ACHN (cell line): ENCODE measurements at regions not wholly inside any gene's neighbourhood (a gene's known extent, or its start where the extent isn't known, plus 50 kb on each side); places are given as distances from the start of the nearest gene placed in this dataset.
"Not testable (repeated sequence)": the region's sequence is repeated elsewhere in the genome, so short reads cannot be mapped to it uniquely, and the experiment has no call there.

Experiments
- DNase-seq: peaks from one replicate; pipeline ENCODE4 v3.0.0-alpha.2; 2015
- in situ Hi-C: cut with HindIII; loops from 2 replicates; pipeline ENCODE4 v1.10.0; 2017; ENCODE audit warnings: low sequenced_read_pairs, low pct_ligation_motif_present, low pct_unique_long_range_greater_than_20kb

DNA sequence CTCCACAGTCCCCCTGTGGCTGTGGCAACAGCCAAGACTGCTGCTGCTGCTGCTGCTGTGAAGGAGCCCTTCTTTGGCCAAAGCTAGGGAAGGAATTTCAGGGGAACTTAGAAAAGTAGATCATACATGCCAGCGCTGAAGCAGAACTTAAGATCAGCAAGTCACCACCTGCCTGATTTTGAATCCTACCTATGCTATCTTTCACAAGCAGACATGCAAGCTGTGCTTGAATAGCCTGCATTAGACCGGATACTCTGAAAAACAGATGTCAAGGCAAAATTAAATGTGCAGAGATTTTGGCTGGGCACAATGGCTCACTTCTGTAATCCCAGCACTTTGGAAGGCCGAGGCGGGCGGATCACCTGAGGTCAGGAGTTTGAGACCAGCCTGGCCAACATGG lies 99.3 kb upstream of the ZNF366 start:
- DNase-seq, result no peak
- in situ Hi-C loops, result no loop called here

DNA sequence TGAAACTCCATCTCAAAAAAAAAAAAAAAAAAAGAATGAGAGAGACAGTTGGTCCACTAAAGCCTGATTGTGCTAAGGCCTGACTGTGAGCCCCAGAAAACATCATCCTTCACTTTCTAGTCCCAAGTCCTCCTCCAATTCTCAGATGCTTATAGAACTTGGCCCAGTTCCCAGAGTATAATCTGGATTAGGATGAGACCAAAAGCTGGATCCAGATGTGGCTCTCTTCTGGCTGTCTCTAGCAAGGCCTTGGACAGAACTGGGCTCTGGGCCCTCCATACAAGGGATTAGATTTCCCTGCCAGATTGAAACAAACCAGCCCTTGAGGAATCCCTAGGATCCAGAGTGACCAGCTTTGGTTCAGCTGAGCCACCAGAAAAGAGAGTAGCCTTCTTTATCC lies 98.4 kb upstream of the ZNF366 start:
- DNase-seq, result no peak
- in situ Hi-C loops, result no loop called here

DNA sequence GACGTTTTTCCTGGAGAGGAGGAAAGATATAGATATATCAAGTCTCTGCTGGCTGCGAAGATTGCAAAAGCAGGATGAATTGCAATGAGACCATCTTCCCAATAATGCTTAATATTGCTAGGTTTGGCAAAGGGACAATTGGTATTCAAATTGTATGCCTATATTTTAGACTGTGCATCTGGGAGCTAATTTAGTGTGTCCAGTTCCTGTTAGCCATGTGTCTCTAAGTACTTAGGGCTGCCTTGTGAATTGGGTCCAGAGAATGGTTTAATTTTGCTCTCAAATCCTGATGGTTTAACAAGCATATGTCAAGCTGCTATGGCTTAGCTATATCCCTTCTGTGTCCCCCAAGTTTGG lies 97.6 kb upstream of the ZNF366 start:
- in situ Hi-C loops, result no loop called here
- DNase-seq, result no peak

DNA sequence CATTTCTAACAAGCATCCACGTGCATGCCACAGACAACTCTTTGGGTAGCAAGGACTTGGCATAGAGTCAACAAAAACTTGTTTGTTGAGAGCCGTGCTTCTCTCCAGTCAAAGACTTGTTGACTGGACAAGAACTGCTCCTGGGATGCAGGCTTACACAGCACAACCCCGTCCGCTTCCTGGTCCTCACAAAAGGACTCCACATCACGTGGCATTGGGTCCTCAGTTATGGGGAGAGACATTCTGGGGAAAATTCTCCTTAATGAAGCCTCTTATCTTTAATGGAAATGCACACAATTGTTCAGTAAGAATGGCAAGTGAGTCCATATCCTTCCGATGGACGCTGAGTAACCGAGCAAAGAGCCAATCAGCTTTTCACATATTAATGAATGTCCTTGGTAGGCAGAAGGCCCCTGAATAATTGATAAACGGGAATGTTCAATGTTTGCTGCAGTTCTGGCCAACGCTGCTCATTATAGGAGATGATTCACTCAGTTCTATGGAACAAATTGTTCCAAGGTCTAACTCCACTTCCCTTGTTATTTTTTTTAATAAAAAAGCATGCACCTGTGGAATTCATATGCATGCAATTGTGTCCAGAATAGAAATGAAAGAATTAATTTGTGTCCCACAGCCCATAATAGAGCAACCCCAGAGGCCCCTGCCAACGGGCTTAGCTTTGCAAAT lies 97.0 kb upstream of the ZNF366 start:
- in situ Hi-C loops, result no loop called here
- DNase-seq, result no peak

DNA sequence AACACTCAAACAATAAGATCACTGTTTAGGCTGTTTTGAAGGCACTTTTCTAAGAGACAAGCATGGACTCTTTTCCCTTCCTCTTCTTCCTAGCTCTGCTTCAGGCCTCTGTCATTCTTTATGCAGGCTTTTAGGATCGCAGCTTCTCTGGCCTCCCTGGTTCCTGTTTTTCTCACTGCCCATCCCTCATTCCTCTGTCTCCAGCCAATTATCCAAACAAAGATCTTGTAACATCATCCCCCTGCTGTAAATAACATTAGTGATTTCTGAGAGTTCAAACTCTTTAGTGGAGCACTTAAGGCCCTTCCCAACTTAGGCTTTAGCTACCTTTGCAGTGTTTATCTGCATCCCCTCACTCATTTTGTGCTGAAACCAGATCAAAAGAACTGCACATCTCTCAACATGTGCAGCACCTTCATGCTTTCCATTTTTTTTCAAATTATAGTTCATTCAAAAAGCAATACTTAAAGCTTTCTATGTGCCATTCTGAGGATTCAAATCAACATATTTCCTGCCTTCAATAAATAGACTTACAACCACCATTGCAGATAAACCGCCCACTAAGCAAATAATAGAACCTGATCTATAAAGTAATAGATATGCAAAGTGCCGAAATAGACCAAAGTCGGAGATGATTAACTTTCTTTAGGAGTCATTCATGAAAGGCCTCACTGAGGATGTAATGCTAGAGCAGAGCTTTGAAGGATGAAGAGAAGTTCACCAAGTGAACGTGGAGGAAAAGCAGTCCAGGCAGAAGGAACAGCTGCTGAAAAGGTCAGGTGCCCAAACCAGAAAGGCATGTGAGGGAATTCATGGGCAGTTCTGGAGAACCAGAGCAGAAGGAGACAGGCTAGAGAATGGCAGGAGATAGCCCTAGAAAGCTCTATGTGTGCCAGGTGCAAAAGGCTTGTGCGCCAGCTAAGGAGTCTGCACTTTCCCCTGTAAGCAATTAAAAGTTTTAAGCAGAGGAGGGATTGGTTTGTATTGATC lies 95.8 kb upstream of the ZNF366 start:
- in situ Hi-C loops, result no loop called here
- no peak for DNase-seq

DNA sequence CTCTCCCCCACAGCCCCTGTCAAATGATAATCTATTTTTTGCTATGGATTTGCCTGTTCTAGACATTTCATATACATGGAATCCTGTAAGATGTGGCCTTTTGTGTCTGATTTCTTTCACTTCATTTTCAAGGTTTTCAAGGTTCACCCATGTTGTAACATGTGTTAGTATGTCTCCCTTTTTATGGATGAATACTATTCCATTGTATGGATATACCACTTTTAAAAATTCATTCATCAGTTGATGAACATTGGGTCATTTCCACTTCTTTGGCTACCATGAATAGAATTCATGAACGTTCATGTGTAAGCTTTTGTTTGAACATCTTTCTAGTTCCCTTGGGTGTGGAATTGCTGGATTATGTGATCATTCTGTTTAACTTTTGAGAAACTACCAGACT lies 94.7 kb upstream of the ZNF366 start:
- in situ Hi-C loops, result no loop called here
- DNase-seq, result no peak

DNA sequence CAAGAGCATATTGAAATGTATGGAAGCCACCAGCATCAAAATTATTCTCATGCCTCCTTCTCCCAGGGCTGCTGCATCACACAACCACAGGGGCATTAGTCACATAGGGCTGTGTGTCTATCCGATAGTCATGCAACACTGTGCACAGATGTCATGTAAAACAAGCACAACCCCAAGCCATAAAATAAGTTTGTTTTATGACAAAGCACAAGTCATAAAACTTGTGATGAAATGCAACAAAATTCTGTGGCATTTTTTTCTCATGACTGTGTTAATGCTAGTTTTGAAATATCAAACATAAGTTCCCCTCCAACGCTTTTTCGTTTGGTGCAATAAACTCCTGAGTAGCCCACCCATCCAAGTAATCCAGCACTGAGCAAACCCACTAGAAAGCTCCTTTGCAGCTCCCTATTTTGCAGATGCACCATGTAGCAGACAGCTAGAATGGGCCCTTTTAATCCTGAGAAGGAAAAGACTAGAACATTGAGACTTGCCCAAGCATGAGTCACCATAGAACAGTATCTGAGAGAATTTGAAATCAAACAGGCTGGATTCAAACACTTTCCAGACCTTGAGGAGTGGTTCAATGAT lies 93.3 kb upstream of the ZNF366 start:
- peak; percentile 49 for DNase-seq
- in situ Hi-C loops, result no loop called here

DNA sequence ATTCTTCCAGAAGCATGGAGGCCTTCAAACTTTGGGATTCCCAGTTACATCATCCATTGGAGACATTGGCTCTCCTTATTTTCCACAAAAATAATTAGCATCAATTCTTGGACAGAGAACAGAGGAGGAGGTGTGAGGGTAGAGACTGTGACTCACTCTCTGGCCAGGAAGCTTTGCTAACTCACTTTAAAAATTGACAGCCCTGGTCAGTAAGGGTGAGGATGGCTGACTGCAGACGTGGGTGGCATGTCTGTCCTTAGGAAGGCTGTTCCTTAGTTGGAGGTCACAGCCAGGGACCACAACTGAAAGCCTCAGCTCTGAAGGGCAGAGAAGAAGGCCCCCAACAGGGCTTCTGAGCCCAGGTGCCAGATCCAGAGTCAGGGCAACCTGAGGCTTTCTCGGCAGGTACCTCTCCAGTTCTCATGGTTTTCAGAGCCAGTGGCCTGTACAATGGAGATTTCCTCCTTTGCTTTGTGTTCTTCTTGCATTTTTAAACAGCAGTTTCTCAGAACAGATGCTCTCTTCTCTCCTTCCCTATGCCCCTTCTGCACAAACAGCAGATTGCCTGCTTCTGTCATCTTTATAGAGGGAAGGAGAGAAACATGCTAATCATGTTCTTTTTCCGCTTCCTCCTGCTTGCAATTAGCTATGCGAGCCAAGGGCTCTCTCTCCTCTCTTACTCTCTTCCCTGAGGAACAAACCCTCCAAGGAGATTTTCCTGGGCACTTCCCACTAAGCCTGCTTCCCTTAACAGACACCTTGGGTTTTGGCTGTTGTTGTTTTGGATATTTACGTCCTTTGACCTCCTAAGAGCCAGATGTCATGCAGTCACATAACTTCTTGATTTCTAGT lies 92.5 kb upstream of the ZNF366 start:
- in situ Hi-C loops, result no loop called here
- no peak for DNase-seq

DNA sequence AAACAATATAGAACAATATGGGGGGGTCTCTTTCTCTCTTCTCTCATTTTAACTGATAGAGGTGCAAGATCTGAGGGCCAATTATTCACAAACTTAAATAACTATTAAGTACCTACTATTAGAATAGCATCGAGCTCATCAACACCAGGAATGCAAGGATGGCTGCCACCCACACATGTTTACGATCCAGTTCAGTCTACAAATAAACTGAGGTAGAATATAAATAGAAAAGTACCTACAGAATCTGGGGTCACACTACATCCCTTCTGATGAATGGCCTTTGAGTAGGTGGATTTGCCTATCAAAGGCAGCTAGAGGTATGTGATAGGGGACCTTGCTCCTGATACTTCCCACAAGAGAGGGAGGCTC lies 91.8 kb upstream of the ZNF366 start:
- in situ Hi-C loops, result no loop called here
- no peak for DNase-seq

DNA sequence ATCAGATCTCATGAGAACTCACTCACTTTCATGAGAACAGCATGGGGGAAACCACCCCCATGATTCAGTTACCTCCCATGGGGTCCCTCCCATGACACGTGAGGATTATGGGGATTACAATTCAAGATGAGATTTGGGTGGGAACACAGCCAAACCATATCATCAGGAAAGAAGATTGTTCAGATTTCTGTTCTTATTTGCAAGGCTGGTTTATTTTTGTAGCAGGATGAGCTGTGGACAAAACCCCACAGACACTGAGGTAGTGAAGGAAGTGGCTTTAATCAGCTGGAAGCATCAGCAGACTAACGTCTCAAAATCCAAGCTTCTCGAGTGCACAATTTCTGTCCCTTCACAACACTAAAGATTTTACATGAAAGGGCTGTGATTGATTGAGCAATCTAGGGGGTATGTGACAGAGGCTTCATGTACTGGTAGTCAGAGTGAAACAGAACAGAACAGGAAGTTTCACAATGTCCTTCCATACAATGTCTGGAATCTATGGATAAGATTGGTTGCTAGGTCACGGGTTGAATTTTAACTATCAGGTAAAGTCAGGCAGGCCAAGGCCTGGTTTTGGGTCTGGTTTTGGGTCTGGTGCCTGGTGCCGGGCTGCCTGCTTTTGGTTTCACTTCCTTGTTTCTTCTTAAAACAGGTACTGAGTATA lies 91.3 kb upstream of the ZNF366 start:
- DNase-seq, result no peak
- in situ Hi-C loops, result no loop called here

DNA sequence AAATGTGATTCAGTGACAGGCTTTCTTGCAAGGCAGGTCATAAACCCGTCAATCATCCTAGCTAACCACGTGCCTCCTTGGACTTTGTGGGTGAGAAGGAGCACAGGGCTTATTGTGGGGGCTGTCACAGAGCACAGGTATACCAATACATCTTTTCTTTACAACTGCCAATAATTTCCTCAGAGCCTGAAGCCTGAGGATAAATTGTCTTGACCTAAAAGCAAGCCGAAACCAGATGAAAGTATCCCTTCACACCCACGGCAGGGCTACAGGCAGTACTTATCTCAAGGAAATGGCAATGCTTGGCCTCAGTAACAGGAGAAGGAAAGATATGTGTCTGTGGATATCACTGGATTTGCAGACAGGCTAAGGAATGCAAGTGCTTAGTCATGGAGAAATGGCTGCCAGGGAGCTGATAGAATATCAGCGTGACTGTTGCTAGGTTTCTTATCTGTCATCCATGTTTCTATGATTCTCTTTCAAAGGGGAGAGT lies 90.3 kb upstream of the ZNF366 start:
- DNase-seq, result peak; percentile 13
- in situ Hi-C loops, result no loop called here

DNA sequence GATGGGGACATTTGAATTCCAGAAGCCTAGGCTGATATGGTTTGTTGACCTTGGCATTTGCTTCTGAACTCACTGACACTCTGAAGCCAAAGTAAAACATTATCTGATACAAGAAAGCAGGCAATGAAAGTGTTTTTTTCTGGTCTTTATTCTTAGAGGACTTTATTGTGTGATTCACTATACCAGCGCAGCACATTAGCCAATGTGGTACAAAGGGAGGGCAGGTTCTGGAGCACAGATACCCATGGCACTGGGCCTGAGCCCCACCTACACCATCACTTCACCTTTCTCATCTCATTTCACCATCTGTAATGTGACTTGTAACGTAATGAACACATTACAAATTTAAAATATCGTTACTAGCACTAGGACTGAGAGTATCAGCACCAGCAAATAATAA lies 89.7 kb upstream of the ZNF366 start:
- DNase-seq, result no peak
- in situ Hi-C loops, result no loop called here

DNA sequence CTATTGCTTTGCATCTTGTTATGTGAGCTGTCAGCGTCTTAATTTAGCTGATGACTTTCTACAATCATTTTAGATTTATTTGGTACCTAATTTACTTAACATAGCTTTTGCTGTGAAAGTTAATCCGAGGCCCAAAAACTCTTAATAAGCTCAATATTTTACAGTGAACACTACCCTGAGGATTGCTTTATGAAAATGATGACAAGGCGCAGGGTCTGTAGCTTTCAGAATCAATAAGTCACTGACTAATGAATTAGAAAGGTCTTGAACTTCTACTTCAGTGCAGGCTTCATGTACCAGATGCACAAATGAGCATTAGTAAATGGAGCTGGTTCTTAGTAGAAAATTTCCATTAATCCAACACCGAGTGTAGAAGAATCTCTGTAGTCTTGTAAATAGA lies 81.4 kb upstream of the ZNF366 start:
- no peak for DNase-seq
- in situ Hi-C loops, result no loop called here

DNA sequence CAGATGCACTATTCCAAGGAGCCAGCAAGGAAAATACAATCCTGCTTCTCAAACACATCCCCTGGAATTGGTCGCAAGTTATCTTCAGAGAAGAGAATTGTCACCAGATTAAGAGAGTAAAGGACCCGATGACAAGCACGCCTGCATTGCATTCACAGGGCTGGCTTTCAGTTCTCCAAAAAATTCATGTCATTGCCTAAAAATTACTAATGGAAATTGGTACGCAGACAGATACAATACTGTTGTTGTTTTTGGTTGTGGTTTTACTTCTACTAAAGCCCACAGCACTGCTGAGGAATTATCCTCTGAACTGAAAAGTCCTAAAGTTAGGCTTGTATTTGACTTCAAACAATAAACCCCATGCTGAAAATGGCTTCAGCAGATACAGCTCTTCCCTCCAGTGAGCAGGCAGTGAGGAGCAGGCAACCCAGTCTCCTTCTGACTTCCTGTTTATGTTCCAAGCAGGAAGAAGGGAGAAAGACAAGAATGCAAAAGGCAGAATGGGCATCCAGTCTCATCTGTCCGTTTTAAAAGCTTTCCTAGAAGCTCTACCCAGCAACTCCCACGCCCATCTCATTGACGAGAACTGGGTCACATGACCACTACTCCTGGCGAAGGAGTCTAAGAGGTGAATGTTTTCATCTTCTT lies 80.6 kb upstream of the ZNF366 start:
- no peak for DNase-seq
- in situ Hi-C loops, result no loop called here

DNA sequence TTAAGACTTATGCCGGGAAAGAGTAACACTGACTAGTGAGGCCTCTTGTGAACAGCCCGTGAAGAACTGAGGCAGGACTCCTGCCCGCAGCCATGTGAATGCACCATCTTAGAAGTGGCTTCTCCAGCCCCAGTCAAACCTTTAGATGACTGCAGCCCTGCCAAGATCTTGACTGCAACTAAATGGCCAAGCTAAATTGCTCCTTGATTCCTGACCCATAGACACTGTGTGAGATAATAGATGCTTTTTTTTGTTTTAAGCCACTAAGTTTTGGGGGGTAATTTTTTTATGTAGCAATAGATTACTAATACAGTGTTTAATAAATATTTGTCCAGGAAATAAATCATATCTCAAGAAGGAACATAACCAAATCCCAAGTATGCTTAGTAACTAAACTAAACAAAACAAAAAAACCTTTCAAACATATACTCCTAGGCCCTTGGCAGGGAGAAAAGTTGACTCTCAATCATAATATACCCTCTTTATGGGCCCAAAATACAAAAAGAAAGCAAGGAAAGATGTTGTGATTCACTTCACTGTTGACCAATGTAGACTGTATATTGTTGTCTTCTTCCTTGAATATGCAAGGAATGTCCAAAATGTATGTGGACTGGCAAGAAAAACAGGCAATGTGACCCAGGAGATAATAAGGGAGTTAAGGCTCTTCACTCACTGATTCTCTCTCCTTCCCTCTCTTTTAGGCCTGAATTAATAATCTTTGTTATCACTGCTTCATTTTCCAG lies 79.7 kb upstream of the ZNF366 start:
- no peak for DNase-seq
- in situ Hi-C loops, result no loop called here

DNA sequence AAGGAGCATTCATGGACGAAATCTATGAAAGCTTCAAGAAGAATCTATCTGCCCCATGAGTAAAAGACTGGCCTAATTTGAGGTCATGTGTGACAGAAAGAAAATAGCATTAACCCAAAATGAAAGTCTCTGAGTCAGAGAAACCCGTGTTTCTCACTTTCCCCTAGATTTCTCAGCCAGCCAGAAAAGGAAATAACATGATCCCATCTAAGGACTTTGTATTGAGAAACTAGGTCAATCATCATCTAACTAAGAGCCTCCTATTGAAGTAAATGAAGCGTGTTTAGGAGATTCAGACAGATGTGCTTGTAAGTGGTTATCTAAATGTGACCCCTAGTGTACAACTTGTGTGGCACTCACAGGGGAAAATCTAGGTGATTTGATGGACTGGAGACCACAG lies 77.3 kb upstream of the ZNF366 start:
- no peak for DNase-seq
- in situ Hi-C loops, result no loop called here

DNA sequence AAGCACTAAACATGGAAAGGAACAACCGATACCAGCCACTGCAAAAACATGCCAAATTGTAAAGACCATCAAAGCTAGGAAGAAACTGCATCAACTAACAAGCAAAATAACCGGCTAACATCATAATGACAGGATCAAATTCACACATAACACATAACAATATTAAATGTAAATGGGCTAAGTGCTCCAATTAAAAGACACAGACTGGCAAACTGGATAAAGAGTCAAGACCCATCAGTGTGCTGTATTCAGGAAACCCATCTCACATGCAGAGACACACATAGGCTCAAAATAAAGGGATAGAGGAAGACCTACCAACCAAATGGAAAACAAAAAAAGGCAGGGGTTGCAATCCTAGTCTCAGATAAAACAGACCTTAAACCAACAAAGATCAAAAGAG lies 72.1 kb upstream of the ZNF366 start:
- DNase-seq, in situ Hi-C loops: not testable (repeated sequence)
